ENCODE measurements at regions not wholly inside any gene's neighbourhood (a gene's known extent, or its start where the extent isn't known, plus 50 kb on each side); places are given as distances from the start of the nearest gene placed in this dataset.

GRCh38 chr6:119961450-119961849 lies 611.9 kb upstream of the MAN1A1 start:
- Histone ChIP-seq H2BK120ac (ENCODE audit: low read depth, low read length, poor library complexity, severe bottlenecking) (no peak overlapping the region), H3K79me1 (ENCODE audit: insufficient read depth, low read depth, low read length, poor library complexity, severe bottlenecking) (no peaks in the 10 kb centered on the region), H3K18ac (ENCODE audit: insufficient read length, low read depth, low read length) (no peak overlapping the region), H3K23me2 (ENCODE audit: insufficient read length, low read depth, low read length, poor library complexity, severe bottlenecking) (no peaks in the 10 kb centered on the region), H4K91ac (ENCODE audit: insufficient read length, low read depth, low read length) (no peak overlapping the region), H3T11ph (ENCODE audit: low read length) (no peak overlapping the region), H3K4me1 (ENCODE audit: insufficient read depth, low read length) (peaks cover 10% of the 10 kb centered on the region), H2BK12ac (ENCODE audit: insufficient read length, low read depth, low read length) (no peak overlapping the region), H2BK5ac (ENCODE audit: insufficient read length, low read length) (no peak overlapping the region), H3K79me2 (ENCODE audit: insufficient read depth, low read length) (no peaks in the 10 kb centered on the region), H3K27ac (ENCODE audit: insufficient read length, low read depth, low read length) (no peak overlapping the region), H3K4ac (ENCODE audit: low read depth, low read length) (no peak overlapping the region), H3K9ac (ENCODE audit: extremely low read depth, insufficient read length, low read length) (no peak overlapping the region), H2AK5ac (ENCODE audit: insufficient read length, low read length) (no peak overlapping the region), H2BK15ac (ENCODE audit: low read depth, low read length) (no peak overlapping the region), H2BK20ac (ENCODE audit: low read depth, low read length, poor library complexity, severe bottlenecking) (no peak overlapping the region), H3K4me2 (ENCODE audit: insufficient read depth, insufficient read length, low read length) (no peak overlapping the region), H3K9me3 (ENCODE audit: control insufficient read depth, low read depth, low read length) (no peaks in the 10 kb centered on the region), H4K8ac (replicated peaks; ENCODE audit: insufficient read length, low read depth, low read length) (no peak overlapping the region), H3K27me3 (ENCODE audit: insufficient read depth, low read length) (no peaks in the 10 kb centered on the region), H3K23ac (ENCODE audit: insufficient read length, low read depth, low read length) (no peak overlapping the region), H3K56ac (ENCODE audit: insufficient read length, low read depth, low read length) (no peak overlapping the region), H4K20me1 (ENCODE audit: control insufficient read depth, insufficient read depth, insufficient read length) (no peaks in the 10 kb centered on the region), H2AFZ (ENCODE audit: low read length) (no peak overlapping the region), H4K5ac (ENCODE audit: insufficient read length, low read depth, low read length) (no peak overlapping the region), H3K14ac (ENCODE audit: insufficient read depth, low read length) (no peak overlapping the region)
- no CpG with 5 or more reads among the region's 2 CpGs for WGBS (ENCODE audit: extremely low coverage, insufficient read length, low lambda C conversion rate)
- H3K9me3 Mint-ChIP-seq: no peaks in the 10 kb centered on the region
- H3K36me3 Mint-ChIP-seq (ENCODE audit: insufficient read depth in 1 of 3, low read depth in 3 of 3): no peaks in the 10 kb centered on the region
- H3K27ac Mint-ChIP-seq: no peak overlapping the region
- H3K27me3 Mint-ChIP-seq (ENCODE audit: low read depth): no peaks in the 10 kb centered on the region
- no peak for DNase-seq
- H3K4me1 Mint-ChIP-seq: peaks cover 13 to 15% of the 10 kb centered on the region in 2 experiments
- H3K4me3 Mint-ChIP-seq: no peak overlapping the region
- TF ChIP-seq, protein P1, sequence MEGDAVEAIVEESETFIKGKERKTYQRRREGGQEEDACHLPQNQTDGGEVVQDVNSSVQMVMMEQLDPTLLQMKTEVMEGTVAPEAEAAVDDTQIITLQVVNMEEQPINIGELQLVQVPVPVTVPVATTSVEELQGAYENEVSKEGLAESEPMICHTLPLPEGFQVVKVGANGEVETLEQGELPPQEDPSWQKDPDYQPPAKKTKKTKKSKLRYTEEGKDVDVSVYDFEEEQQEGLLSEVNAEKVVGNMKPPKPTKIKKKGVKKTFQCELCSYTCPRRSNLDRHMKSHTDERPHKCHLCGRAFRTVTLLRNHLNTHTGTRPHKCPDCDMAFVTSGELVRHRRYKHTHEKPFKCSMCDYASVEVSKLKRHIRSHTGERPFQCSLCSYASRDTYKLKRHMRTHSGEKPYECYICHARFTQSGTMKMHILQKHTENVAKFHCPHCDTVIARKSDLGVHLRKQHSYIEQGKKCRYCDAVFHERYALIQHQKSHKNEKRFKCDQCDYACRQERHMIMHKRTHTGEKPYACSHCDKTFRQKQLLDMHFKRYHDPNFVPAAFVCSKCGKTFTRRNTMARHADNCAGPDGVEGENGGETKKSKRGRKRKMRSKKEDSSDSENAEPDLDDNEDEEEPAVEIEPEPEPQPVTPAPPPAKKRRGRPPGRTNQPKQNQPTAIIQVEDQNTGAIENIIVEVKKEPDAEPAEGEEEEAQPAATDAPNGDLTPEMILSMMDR (conservative IDR thresholded peaks at IDR 0.05): no peak

Measured in H9 (cell line).